ENCODE measurements at regions not wholly inside any gene's neighbourhood (a gene's known extent, or its start where the extent isn't known, plus 50 kb on each side); places are given as distances from the start of the nearest gene placed in this dataset.
"Not testable (repeated sequence)": the region's sequence is repeated elsewhere in the genome, so short reads cannot be mapped to it uniquely, and the experiment has no call there.

- H3K4me3 Mint-ChIP-seq, DNase-seq, H3K9me3 Mint-ChIP-seq, ATAC-seq, H3K27ac Mint-ChIP-seq: not testable (repeated sequence)
- Mint-ChIP-seq H3K4me1 (peaks cover 20% of the 10 kb centered on the region), H3K27me3 (peaks cover 89% of the 10 kb centered on the region)
Measured at GRCh38 chr16:88262858-88263563, 119.7 kb upstream of the ZNF469 start.

- Mint-ChIP-seq H3K4me1 (peaks cover 20% of the 10 kb centered on the region), H3K27me3 (peaks cover 85% of the 10 kb centered on the region)
- DNase-seq, ATAC-seq, H3K4me3 Mint-ChIP-seq, H3K9me3 Mint-ChIP-seq, H3K27ac Mint-ChIP-seq: not testable (repeated sequence)
Measured at GRCh38 chr16:88263681-88264287, 119.0 kb upstream of the ZNF469 start.

GRCh38 chr16:88264641-88265285 lies 118.0 kb upstream of the ZNF469 start:
- Mint-ChIP-seq H3K27ac (peak overlapping the region in 1 of 2 donors; percentile 27), H3K9me3 (no peaks in the 10 kb centered on the region), H3K4me1 (peaks cover 20% of the 10 kb centered on the region), H3K27me3 (peaks cover 75% of the 10 kb centered on the region), H3K4me3 (peak overlapping the region; percentile 35 to 68)
- ATAC-seq: peak; percentile 96
- peak; percentile 68 to 86 for DNase-seq

- H3K4me1 Mint-ChIP-seq: peaks cover 20% of the 10 kb centered on the region
- H3K4me3 Mint-ChIP-seq: peak overlapping the region in 1 of 2 donors; percentile 68
- H3K27me3 Mint-ChIP-seq: peaks cover 69% of the 10 kb centered on the region
- DNase-seq (peak in 1 of 2 donors; percentile 6), ATAC-seq (peak; percentile 54)
- H3K9me3 Mint-ChIP-seq, H3K27ac Mint-ChIP-seq: not testable (repeated sequence)
Measured at GRCh38 chr16:88265286-88265938, 117.3 kb upstream of the ZNF469 start.

DNA sequence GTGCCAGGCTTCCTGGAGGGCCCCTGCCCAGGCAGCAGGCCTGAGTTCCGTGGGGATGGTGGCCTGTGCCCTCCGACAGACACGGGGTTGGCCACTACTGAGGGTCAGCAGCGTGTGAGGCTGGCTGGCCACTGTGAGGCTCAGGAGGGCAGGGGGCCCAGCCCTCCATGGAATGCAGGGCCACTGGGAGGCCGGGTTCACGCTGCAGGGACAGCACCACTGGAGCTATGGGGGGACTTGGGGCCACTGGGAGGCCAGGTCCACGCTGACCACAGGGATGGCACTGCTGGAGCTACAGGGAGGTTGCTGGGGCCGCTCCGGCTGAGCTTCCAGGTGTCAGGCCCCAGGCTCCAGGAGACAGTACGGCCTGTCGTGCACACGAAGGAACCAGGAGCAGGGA lies 116.7 kb upstream of the ZNF469 start:
- not testable (repeated sequence) for DNase-seq, H3K4me3 Mint-ChIP-seq, ATAC-seq, H3K9me3 Mint-ChIP-seq, H3K27ac Mint-ChIP-seq
- H3K4me1 Mint-ChIP-seq: peaks cover 20% of the 10 kb centered on the region
- H3K27me3 Mint-ChIP-seq: peaks cover 69% of the 10 kb centered on the region

- ATAC-seq, H3K9me3 Mint-ChIP-seq, H3K4me3 Mint-ChIP-seq, DNase-seq, H3K27ac Mint-ChIP-seq: not testable (repeated sequence)
- Mint-ChIP-seq H3K27me3 (peaks cover 69% of the 10 kb centered on the region), H3K4me1 (peaks cover 20% of the 10 kb centered on the region)
Measured at GRCh38 chr16:88266935-88267551, 115.7 kb upstream of the ZNF469 start.

DNA sequence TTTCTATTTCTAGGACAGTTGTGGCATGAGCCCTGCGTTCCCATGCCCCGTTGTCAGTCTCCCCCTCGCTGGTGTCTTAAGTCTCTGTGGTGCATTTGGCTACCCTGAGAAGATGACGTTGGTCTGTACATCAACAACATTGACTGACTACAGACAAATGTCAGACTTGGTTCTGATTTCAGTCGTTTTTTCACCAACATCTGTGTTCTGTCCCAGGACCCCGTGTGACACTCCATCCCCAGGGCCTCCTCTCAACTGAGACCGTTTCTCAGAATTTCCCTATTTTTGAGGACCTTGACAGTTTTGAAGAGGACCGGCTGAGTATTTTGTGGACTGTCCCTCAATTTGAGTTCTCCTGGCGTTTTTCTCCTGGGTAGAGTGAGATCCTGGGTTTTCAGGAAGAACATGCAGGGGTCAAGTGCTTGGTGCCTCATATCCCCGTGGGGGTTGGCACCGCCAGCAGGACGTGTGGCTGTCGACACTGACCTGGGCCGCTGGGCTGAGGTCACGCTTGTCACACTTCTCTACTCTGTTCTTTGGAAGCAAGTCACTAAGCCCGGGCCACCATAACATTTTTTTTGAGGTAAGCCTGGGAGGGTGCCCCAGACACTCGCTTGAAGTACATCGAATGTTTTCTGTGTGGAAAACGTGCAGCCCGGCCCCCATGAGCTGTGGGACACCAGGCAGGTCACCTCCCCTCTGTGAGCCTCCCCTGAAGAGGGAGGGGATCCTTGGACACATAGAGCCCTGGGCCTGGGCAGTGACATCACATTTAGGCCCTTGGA lies 114.4 kb upstream of the ZNF469 start:
- H3K27me3 Mint-ChIP-seq: peaks cover 64% of the 10 kb centered on the region

GRCh38 chr16:88270171-88270790 lies 112.5 kb upstream of the ZNF469 start:
- not testable (repeated sequence) for DNase-seq, H3K9me3 Mint-ChIP-seq, H3K4me1 Mint-ChIP-seq, ATAC-seq, H3K4me3 Mint-ChIP-seq
- H3K27ac Mint-ChIP-seq: peak overlapping the region in 1 of 2 donors; percentile 21
- peaks cover 47% of the 10 kb centered on the region for H3K27me3 Mint-ChIP-seq

More for the DNA sequence above, 114.4 kb upstream of the ZNF469 start:
- not testable (repeated sequence) for H3K4me3 Mint-ChIP-seq, DNase-seq, H3K9me3 Mint-ChIP-seq, ATAC-seq, H3K27ac Mint-ChIP-seq
- peaks cover 20% of the 10 kb centered on the region for H3K4me1 Mint-ChIP-seq

DNA sequence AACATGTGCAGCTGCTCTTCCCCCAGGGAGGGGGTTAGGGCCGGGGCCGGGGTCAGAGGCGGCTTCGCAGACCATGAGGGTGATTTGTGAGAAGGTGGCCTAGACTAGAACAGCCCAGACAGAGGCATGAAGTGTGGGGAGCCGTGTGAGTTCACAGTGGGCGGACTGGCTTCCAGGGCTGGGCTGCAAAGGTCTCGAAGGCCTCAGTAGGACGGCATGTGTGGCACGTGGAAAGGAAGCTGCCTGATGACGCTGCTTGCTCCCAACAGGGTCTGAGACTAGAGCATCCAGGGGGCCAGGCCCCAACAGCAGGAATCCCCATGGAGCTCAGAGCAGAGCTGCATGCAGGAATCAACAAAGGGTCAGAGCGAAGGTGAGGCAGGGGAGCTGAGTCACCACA lies 111.5 kb upstream of the ZNF469 start:
- H3K27me3 Mint-ChIP-seq: peaks cover 39% of the 10 kb centered on the region
- H3K4me3 Mint-ChIP-seq, H3K27ac Mint-ChIP-seq, H3K4me1 Mint-ChIP-seq, DNase-seq, ATAC-seq, H3K9me3 Mint-ChIP-seq: not testable (repeated sequence)

- peaks cover 36% of the 10 kb centered on the region for H3K27me3 Mint-ChIP-seq
- H3K4me1 Mint-ChIP-seq, DNase-seq, H3K27ac Mint-ChIP-seq, H3K9me3 Mint-ChIP-seq, ATAC-seq, H3K4me3 Mint-ChIP-seq: not testable (repeated sequence)
Measured at GRCh38 chr16:88271776-88272175, 111.0 kb upstream of the ZNF469 start.

DNA sequence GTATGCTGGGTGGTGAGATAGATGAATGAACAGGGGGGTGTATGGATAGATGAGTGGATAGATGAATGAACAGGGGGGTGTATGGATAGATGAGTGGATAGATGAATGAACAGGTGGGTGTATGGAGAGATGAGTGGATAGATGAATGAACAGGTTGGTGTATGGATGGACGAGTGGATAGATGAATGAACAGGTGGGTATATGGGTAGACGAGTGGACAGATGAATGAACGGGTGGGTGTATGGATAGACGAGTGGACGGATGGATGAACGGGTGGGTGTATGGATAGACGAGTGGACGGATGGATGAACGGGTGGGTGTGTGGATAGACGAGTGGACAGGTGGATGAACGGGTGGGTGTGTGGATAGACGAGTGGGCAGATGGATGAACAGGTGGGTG lies 110.3 kb upstream of the ZNF469 start:
- DNase-seq, H3K4me3 Mint-ChIP-seq, H3K4me1 Mint-ChIP-seq, H3K27ac Mint-ChIP-seq, ATAC-seq, H3K9me3 Mint-ChIP-seq: not testable (repeated sequence)
- peaks cover 29% of the 10 kb centered on the region for H3K27me3 Mint-ChIP-seq

GRCh38 chr16:88274126-88274750 lies 108.5 kb upstream of the ZNF469 start:
- H3K27ac Mint-ChIP-seq, H3K9me3 Mint-ChIP-seq, DNase-seq, H3K4me1 Mint-ChIP-seq, H3K4me3 Mint-ChIP-seq, ATAC-seq: not testable (repeated sequence)
- H3K27me3 Mint-ChIP-seq: peaks cover 23% of the 10 kb centered on the region

GRCh38 chr16:88274847-88275246 lies 107.9 kb upstream of the ZNF469 start:
- ATAC-seq (no peak), DNase-seq (no peak)
- H3K4me1 Mint-ChIP-seq: no peaks in the 10 kb centered on the region
- H3K27me3 Mint-ChIP-seq: peaks cover 23% of the 10 kb centered on the region
- no peak overlapping the region for H3K4me3 Mint-ChIP-seq
- H3K9me3 Mint-ChIP-seq: peaks cover 0 to 7% of the 10 kb centered on the region in 2 donors
- H3K27ac Mint-ChIP-seq: no peak overlapping the region

Data from stimulated activated naive CD8-positive, alpha-beta T cell treated with anti-CD3 and anti-CD28 coated beads, Interleukin-15, amount 100 ng/mL, for 72 hours (primary cell).